AG09319 (cell line): ENCODE measurements at regions not wholly inside any gene's neighbourhood (a gene's known extent, or its start where the extent isn't known, plus 50 kb on each side); places are given as distances from the start of the nearest gene placed in this dataset.

Experiments used
- DNase-seq: peaks from one replicate; pipeline ENCODE4 v3.0.0-alpha.2; 2010; ENCODE audit warnings: low read depth; ENCODE audit errors: extremely low read depth
- TF ChIP-seq, protein P1 (sequence below): IDR thresholded peaks from 2 replicates; pipeline ENCODE4 v1.5.1; 2011; ENCODE audit warnings: low read depth, mild to moderate bottlenecking, inconsistent platforms, low read length, moderate library complexity

DNA sequence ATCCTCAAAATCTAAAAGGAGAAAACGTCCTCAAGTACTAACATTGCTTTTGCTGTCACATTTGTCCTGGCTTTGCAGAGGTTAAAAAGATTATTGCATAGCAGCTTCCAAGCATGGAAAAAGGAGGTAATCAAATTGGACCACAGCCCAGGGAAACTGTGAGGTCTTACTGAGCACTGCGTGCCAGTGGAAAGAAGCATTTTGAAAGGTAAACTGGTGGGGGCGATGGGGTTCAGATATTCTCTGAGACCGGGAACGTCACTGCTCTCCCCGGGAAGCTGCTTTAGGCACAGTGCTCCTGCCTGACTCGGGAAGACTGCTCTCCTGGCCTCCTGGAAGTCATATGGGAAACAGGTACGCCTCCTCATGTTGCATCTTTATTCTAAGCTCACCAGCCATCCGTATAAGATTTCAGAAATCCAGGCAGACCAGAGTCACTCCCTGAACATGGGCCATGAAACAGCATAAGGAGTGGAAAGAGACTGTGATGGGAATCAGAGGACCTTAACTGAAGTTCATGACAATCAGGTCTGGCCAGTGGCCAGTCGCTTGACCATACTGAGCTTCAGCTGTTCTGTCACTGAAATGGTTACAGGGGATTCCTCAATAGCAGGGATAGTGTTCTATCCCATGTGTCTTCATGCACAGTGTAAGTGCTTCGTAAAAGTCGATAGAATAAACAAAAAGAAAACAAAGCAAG lies 284.1 kb downstream of the TRIB2 start:
- no peak for DNase-seq
- TF ChIP-seq, protein P1, sequence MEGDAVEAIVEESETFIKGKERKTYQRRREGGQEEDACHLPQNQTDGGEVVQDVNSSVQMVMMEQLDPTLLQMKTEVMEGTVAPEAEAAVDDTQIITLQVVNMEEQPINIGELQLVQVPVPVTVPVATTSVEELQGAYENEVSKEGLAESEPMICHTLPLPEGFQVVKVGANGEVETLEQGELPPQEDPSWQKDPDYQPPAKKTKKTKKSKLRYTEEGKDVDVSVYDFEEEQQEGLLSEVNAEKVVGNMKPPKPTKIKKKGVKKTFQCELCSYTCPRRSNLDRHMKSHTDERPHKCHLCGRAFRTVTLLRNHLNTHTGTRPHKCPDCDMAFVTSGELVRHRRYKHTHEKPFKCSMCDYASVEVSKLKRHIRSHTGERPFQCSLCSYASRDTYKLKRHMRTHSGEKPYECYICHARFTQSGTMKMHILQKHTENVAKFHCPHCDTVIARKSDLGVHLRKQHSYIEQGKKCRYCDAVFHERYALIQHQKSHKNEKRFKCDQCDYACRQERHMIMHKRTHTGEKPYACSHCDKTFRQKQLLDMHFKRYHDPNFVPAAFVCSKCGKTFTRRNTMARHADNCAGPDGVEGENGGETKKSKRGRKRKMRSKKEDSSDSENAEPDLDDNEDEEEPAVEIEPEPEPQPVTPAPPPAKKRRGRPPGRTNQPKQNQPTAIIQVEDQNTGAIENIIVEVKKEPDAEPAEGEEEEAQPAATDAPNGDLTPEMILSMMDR, result no peak

DNA sequence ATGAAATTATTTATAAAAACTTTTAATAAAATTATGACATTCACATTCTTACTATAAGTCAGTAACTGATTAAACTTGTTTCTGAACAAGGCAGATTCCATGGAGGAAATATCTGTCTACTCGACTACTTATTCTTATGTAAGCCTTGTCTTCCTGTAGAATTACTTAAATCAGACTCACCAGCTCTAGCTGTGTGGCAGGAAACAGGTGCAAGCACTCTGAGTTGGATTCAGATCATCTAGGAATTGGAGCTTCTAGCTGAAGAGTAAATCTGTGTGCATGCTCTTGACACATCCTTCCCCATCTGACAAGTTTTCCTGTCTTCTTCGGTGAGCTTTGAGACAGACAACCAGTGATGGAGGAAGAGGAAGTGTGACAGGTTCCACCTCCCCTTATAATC lies 284.7 kb downstream of the TRIB2 start:
- TF ChIP-seq, protein P1, result no peak
- DNase-seq, result no peak

DNA sequence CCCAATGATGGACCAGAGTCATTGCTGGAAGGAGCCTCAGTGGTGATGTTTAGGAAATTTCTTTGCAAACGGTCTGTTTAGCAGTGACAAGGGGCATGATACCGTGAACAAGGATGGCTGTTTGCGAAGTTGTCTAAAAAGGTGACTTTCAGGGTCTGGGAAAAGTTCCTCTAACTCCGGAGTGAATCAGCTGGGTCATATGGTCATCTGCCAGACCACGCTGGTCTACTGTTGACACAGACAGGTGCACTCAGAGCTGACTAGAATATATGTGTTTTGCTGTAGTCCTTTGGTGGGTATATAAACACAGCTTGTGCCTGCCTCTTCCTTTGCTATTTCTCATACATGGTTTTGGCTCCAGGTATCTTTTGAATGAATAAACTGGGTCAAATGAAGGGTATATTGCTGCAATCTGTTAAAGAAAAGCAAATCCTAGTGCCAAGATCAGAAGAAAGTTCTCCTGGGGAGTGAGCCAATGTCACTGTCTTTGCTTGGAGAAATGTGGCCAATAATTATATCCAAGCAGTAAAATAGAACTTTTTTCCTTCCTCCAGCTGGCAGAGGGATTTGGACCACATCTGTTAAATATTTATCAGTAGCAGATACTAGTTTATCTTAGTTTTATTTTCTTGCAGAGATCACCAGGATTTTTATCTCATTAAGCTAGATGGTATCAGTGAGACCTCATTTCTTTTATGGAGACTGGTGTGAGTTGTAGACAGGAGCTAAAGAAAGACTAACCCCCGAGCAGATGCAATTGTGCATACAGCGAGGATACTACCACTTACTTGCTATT lies 286.0 kb downstream of the TRIB2 start:
- TF ChIP-seq, protein P1, result no peak

DNA sequence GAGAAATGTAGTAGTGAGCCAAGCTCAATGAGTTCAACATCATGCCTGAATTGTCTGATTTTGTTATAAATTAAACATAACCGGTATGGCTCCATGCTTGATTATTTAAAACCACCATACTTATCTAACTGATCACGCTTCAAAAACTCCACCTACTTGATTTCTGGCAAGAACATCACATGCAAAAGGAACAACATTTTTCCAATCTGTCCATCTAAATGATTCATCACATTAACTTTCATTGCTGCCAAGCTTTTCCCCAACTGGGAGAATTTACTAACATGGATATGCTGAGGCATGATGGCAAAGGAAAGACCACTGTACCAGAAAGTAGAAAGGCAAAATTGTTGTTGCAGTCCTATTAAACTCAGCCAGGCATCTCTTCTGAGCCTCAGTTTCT lies 286.8 kb downstream of the TRIB2 start:
- no peak for DNase-seq
- TF ChIP-seq, protein P1, result no peak

More for the DNA sequence above, 286.0 kb downstream of the TRIB2 start:
- DNase-seq, result no peak

DNA sequence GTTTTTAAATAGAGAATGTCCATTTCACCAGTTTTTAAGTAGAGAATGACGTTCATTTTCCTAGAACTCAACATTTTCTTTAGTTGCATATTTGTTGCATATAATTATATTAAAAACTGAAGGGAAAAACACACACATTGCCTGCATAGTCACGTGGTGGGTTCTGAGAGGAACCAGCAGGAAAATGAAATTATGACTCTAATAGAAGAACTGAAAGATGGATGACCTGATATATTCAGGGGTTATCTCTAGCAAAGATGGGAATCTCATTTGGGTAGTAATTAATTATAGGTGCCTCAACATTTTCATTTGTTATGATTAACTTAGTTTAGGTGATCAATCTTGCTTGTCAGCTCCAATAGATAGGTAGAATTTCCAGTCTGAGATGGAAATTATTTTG lies 288.3 kb downstream of the TRIB2 start:
- TF ChIP-seq, protein P1, result no peak
- DNase-seq, result no peak

DNA sequence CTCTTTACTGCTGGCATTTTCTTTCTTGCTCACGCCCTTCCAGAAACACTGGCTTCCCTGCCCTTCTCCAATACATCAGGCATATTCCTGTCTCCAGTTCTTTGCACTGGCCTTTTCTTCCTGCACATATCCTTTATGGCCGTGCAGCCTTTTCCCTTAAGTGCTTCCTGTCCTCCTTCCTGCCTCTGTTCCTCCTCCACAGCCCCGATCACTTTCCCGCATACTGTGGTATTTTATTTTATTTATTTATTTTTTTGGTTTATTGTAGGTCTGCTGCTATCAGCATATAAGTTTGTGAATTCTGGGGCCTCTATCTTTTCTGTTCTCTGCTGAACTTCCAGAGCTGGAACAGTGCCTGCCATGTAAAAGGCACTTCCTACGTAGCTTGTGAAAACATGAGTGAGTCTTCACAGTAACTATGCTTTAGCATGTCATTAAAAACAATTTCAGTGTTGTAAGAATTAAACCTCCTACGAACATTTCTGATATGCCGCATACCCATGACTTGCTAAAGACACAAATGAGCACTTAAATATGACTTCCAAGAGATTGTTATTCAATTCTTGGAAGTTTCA lies 289.1 kb downstream of the TRIB2 start:
- no peak for DNase-seq
- TF ChIP-seq, protein P1, result no peak

DNA sequence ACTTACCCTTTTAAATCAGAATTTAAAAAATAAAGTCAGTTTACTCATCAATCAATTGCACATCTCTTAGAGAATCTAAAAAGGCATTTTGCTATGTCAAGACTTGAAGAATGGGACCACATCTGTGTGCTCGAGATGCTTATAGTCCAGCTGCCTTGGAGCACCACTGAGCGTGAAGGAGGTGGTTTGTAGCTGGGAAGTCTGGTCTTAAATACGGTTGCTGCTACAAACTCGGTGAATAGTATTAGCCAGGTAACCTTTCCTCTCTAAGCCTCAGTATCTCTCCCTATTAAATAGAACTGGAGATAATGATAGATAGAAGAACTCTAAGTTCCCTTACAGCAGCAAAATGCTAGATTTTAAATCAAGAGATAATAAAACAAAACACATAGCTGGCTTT lies 289.7 kb downstream of the TRIB2 start:
- no peak for DNase-seq
- TF ChIP-seq, protein P1, result no peak
